ENCODE measurements at regions not wholly inside any gene's neighbourhood (a gene's known extent, or its start where the extent isn't known, plus 50 kb on each side); places are given as distances from the start of the nearest gene placed in this dataset.

GRCh38 chr2:53519918-53520841 lies 247.4 kb upstream of the CHAC2 start:
- Mint-ChIP-seq H3K36me3 (no peaks in the 10 kb centered on the region), H3K9me3 (no peaks in the 10 kb centered on the region), H3K27ac (no peak overlapping the region), H3K4me1 (no peaks in the 10 kb centered on the region), H3K4me3 (no peak overlapping the region), H3K27me3 (peaks cover 2 to 8% of the 10 kb centered on the region in 2 donors)
- no peaks in the 10 kb centered on the region for H3K4me1 ChIP-seq (ENCODE audit: control insufficient read depth in 1 of 2, extremely low read depth in 1 of 2, insufficient read depth in 2 of 2, low read length in 2 of 2)
- no peaks in the 10 kb centered on the region for H3K36me3 ChIP-seq (ENCODE audit: control insufficient read depth in 2 of 2, extremely low read depth in 1 of 2, insufficient read depth in 1 of 2, low read length in 1 of 2)
- ATAC-seq (replicated peaks in 1 of 4) = no peak
- ChIA-PET POLR2A (no interaction called here), CTCF (no interaction called here)
- no peak overlapping the region for H3K4me3 ChIP-seq (ENCODE audit: control insufficient read depth in 1 of 2, extremely low read depth in 1 of 2, low read length in 1 of 2)
- no peak overlapping the region for H3K27ac ChIP-seq (ENCODE audit: low read length)
- no peak for DNase-seq
- WGBS (ENCODE audit: insufficient coverage) = 42% methylated on average over 3 of the region's 10 CpGs
- no peaks in the 10 kb centered on the region for H3K9me3 ChIP-seq
- peaks cover 0 to 7% of the 10 kb centered on the region in 2 experiments for H3K27me3 ChIP-seq (replicated peaks in 1 of 2; ENCODE audit: control insufficient read depth in 2 of 2, extremely low read depth in 1 of 2, insufficient read depth in 2 of 2, low read length in 1 of 2)

- Mint-ChIP-seq H3K36me3 (no peaks in the 10 kb centered on the region), H3K9me3 (no peaks in the 10 kb centered on the region), H3K4me1 (no peaks in the 10 kb centered on the region), H3K27ac (no peak overlapping the region), H3K4me3 (no peak overlapping the region), H3K27me3 (peaks cover 3 to 12% of the 10 kb centered on the region in 2 donors)
- Histone ChIP-seq H3K36me3 (ENCODE audit: control insufficient read depth in 2 of 2, extremely low read depth in 1 of 2, insufficient read depth in 1 of 2, low read length in 1 of 2) (no peaks in the 10 kb centered on the region), H3K27ac (ENCODE audit: low read length) (no peak overlapping the region), H3K9me3 (no peaks in the 10 kb centered on the region), H3K27me3 (replicated peaks in 1 of 2; ENCODE audit: control insufficient read depth in 2 of 2, extremely low read depth in 1 of 2, insufficient read depth in 2 of 2, low read length in 1 of 2) (peaks cover 0 to 7% of the 10 kb centered on the region in 2 experiments), H3K4me1 (ENCODE audit: control insufficient read depth in 1 of 2, extremely low read depth in 1 of 2, insufficient read depth in 2 of 2, low read length in 2 of 2) (no peaks in the 10 kb centered on the region), H3K4me3 (ENCODE audit: control insufficient read depth in 1 of 2, extremely low read depth in 1 of 2, low read length in 1 of 2) (no peak overlapping the region)
- DNase-seq = no peak
- CTCF ChIA-PET = no interaction called here
- no peak for ATAC-seq (replicated peaks in 1 of 4)
- POLR2A ChIA-PET = no interaction called here
- 88% methylated on average over 3 of the region's 7 CpGs for WGBS (ENCODE audit: insufficient coverage)
Observed at GRCh38 chr2:53517406-53517805, 250.2 kb upstream of the CHAC2 start.

- Histone ChIP-seq H3K4me1 (ENCODE audit: control insufficient read depth in 1 of 2, extremely low read depth in 1 of 2, insufficient read depth in 2 of 2, low read length in 2 of 2) (no peaks in the 10 kb centered on the region), H3K27ac (ENCODE audit: low read length) (no peak overlapping the region), H3K9me3 (no peaks in the 10 kb centered on the region), H3K36me3 (ENCODE audit: control insufficient read depth in 2 of 2, extremely low read depth in 1 of 2, insufficient read depth in 1 of 2, low read length in 1 of 2) (no peaks in the 10 kb centered on the region), H3K4me3 (ENCODE audit: control insufficient read depth in 1 of 2, extremely low read depth in 1 of 2, low read length in 1 of 2) (no peak overlapping the region), H3K27me3 (replicated peaks in 1 of 2; ENCODE audit: control insufficient read depth in 2 of 2, extremely low read depth in 1 of 2, insufficient read depth in 2 of 2, low read length in 1 of 2) (peaks cover 0 to 7% of the 10 kb centered on the region in 2 experiments)
- ChIA-PET POLR2A (no interaction called here), CTCF (no interaction called here)
- Mint-ChIP-seq H3K36me3 (no peaks in the 10 kb centered on the region), H3K4me3 (no peak overlapping the region), H3K27ac (no peak overlapping the region), H3K27me3 (peaks cover 3 to 12% of the 10 kb centered on the region in 2 donors), H3K4me1 (no peaks in the 10 kb centered on the region), H3K9me3 (no peaks in the 10 kb centered on the region)
- ATAC-seq (replicated peaks in 1 of 4) (no peak), DNase-seq (no peak)
- WGBS (ENCODE audit: insufficient coverage) = 83% methylated on average over 1 of the region's 7 CpGs
Observed at GRCh38 chr2:53516650-53517049, 251.0 kb upstream of the CHAC2 start.

GRCh38 chr2:53515435-53516332 lies 251.9 kb upstream of the CHAC2 start:
- H3K4me3 Mint-ChIP-seq = no peak overlapping the region
- H3K4me1 Mint-ChIP-seq = no peaks in the 10 kb centered on the region
- H3K27ac ChIP-seq (ENCODE audit: low read length) = no peak overlapping the region
- 90% methylated on average over 5 of the region's 6 CpGs for WGBS (ENCODE audit: insufficient coverage)
- no peaks in the 10 kb centered on the region for H3K36me3 ChIP-seq (ENCODE audit: control insufficient read depth in 2 of 2, extremely low read depth in 1 of 2, insufficient read depth in 1 of 2, low read length in 1 of 2)
- no peak overlapping the region for H3K4me3 ChIP-seq (ENCODE audit: control insufficient read depth in 1 of 2, extremely low read depth in 1 of 2, low read length in 1 of 2)
- POLR2A ChIA-PET = no interaction called here
- no peaks in the 10 kb centered on the region for H3K9me3 Mint-ChIP-seq
- H3K36me3 Mint-ChIP-seq = no peaks in the 10 kb centered on the region
- H3K27me3 Mint-ChIP-seq = peaks cover 3 to 12% of the 10 kb centered on the region in 2 donors
- H3K4me1 ChIP-seq (ENCODE audit: control insufficient read depth in 1 of 2, extremely low read depth in 1 of 2, insufficient read depth in 2 of 2, low read length in 2 of 2) = no peaks in the 10 kb centered on the region
- CTCF ChIA-PET = no interaction called here
- DNase-seq (no peak), ATAC-seq (replicated peaks in 1 of 4) (no peak)
- peaks cover 0 to 7% of the 10 kb centered on the region in 2 experiments for H3K27me3 ChIP-seq (replicated peaks in 1 of 2; ENCODE audit: control insufficient read depth in 2 of 2, extremely low read depth in 1 of 2, insufficient read depth in 2 of 2, low read length in 1 of 2)
- no peaks in the 10 kb centered on the region for H3K9me3 ChIP-seq
- H3K27ac Mint-ChIP-seq = no peak overlapping the region

GRCh38 chr2:53513167-53513666 lies 254.4 kb upstream of the CHAC2 start:
- no peaks in the 10 kb centered on the region for H3K36me3 Mint-ChIP-seq
- H3K27ac ChIP-seq (ENCODE audit: low read length) = no peak overlapping the region
- no peak for DNase-seq
- peaks cover 0 to 7% of the 10 kb centered on the region in 2 experiments for H3K27me3 ChIP-seq (replicated peaks in 1 of 2; ENCODE audit: control insufficient read depth in 2 of 2, extremely low read depth in 1 of 2, insufficient read depth in 2 of 2, low read length in 1 of 2)
- peaks cover 3 to 21% of the 10 kb centered on the region in 2 donors for H3K27me3 Mint-ChIP-seq
- no CpG with 5 or more reads among the region's 4 CpGs for WGBS (ENCODE audit: insufficient coverage)
- no peak overlapping the region for H3K4me3 ChIP-seq (ENCODE audit: control insufficient read depth in 1 of 2, extremely low read depth in 1 of 2, low read length in 1 of 2)
- CTCF ChIA-PET = no interaction called here
- no peaks in the 10 kb centered on the region for H3K36me3 ChIP-seq (ENCODE audit: control insufficient read depth in 2 of 2, extremely low read depth in 1 of 2, insufficient read depth in 1 of 2, low read length in 1 of 2)
- no peak overlapping the region for H3K27ac Mint-ChIP-seq
- H3K9me3 Mint-ChIP-seq = no peaks in the 10 kb centered on the region
- no peaks in the 10 kb centered on the region for H3K4me1 Mint-ChIP-seq
- H3K4me3 Mint-ChIP-seq = no peak overlapping the region
- H3K9me3 ChIP-seq = no peaks in the 10 kb centered on the region
- no peak for ATAC-seq (replicated peaks in 1 of 4)
- POLR2A ChIA-PET = interaction anchor here in 1 of 2 donors (0.6 kb wide), 1 partner anchor 24 kb away, joined by 8 read pairs; no protein-coding TSS in a partner anchor
- no peaks in the 10 kb centered on the region for H3K4me1 ChIP-seq (ENCODE audit: control insufficient read depth in 1 of 2, extremely low read depth in 1 of 2, insufficient read depth in 2 of 2, low read length in 2 of 2)

- ATAC-seq (replicated peaks in 1 of 4) (no peak), DNase-seq (no peak)
- no peaks in the 10 kb centered on the region for H3K36me3 Mint-ChIP-seq
- WGBS (ENCODE audit: insufficient coverage) = 50% methylated on average over 1 of the region's 4 CpGs
- no peaks in the 10 kb centered on the region for H3K4me1 Mint-ChIP-seq
- no peak overlapping the region for H3K27ac ChIP-seq (ENCODE audit: low read length)
- ChIA-PET POLR2A (interaction anchor here in 1 of 2 donors (0.7 kb wide), 1 partner anchor 1009 kb away, joined by 3 read pairs; no protein-coding TSS in a partner anchor), CTCF (no interaction called here)
- no peaks in the 10 kb centered on the region for H3K9me3 ChIP-seq
- H3K27me3 Mint-ChIP-seq = peaks cover 1 to 18% of the 10 kb centered on the region in 2 donors
- no peaks in the 10 kb centered on the region for H3K9me3 Mint-ChIP-seq
- H3K4me1 ChIP-seq (ENCODE audit: control insufficient read depth in 1 of 2, extremely low read depth in 1 of 2, insufficient read depth in 2 of 2, low read length in 2 of 2) = no peaks in the 10 kb centered on the region
- peaks cover 0 to 3% of the 10 kb centered on the region in 2 experiments for H3K27me3 ChIP-seq (replicated peaks in 1 of 2; ENCODE audit: control insufficient read depth in 2 of 2, extremely low read depth in 1 of 2, insufficient read depth in 2 of 2, low read length in 1 of 2)
- H3K27ac Mint-ChIP-seq = no peak overlapping the region
- H3K4me3 Mint-ChIP-seq = no peak overlapping the region
- H3K36me3 ChIP-seq (ENCODE audit: control insufficient read depth in 2 of 2, extremely low read depth in 1 of 2, insufficient read depth in 1 of 2, low read length in 1 of 2) = no peaks in the 10 kb centered on the region
- H3K4me3 ChIP-seq (ENCODE audit: control insufficient read depth in 1 of 2, extremely low read depth in 1 of 2, low read length in 1 of 2) = no peak overlapping the region
Observed at GRCh38 chr2:53512071-53512826, 255.4 kb upstream of the CHAC2 start.
